ENCODE measurements at regions not wholly inside any gene's neighbourhood (a gene's known extent, or its start where the extent isn't known, plus 50 kb on each side); places are given as distances from the start of the nearest gene placed in this dataset.

DNA sequence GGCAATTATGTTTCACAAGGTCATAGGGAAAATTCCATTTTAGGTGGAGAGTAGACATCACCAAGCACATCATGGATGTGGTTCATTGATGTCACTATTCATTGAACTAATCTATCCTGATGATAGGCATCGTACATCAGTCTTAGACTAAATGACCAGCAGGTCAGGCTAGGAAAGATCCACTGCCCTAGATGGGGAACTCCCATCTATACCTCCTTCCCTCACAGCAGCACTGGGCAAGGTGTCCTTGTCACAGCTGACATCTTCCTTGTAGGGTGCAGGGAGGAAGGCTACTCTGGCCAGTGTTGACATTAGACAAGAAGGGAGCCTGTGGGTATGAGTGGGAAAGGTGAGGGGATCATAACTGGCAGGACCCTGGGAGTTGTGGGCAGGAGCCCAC is 63.8 kb upstream of the CAPRIN2 start:
- CTCF ChIA-PET, result no interaction called here
- POLR2A ChIA-PET, result no interaction called here
- TF ChIP-seq, protein P1, sequence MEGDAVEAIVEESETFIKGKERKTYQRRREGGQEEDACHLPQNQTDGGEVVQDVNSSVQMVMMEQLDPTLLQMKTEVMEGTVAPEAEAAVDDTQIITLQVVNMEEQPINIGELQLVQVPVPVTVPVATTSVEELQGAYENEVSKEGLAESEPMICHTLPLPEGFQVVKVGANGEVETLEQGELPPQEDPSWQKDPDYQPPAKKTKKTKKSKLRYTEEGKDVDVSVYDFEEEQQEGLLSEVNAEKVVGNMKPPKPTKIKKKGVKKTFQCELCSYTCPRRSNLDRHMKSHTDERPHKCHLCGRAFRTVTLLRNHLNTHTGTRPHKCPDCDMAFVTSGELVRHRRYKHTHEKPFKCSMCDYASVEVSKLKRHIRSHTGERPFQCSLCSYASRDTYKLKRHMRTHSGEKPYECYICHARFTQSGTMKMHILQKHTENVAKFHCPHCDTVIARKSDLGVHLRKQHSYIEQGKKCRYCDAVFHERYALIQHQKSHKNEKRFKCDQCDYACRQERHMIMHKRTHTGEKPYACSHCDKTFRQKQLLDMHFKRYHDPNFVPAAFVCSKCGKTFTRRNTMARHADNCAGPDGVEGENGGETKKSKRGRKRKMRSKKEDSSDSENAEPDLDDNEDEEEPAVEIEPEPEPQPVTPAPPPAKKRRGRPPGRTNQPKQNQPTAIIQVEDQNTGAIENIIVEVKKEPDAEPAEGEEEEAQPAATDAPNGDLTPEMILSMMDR (IDR thresholded peaks at IDR 0.05; ENCODE audit: control extremely low read depth, extremely low read depth, low read depth, missing control alignments), result no peak
- no peak for DNase-seq (ENCODE audit: extremely low spot score)

DNA sequence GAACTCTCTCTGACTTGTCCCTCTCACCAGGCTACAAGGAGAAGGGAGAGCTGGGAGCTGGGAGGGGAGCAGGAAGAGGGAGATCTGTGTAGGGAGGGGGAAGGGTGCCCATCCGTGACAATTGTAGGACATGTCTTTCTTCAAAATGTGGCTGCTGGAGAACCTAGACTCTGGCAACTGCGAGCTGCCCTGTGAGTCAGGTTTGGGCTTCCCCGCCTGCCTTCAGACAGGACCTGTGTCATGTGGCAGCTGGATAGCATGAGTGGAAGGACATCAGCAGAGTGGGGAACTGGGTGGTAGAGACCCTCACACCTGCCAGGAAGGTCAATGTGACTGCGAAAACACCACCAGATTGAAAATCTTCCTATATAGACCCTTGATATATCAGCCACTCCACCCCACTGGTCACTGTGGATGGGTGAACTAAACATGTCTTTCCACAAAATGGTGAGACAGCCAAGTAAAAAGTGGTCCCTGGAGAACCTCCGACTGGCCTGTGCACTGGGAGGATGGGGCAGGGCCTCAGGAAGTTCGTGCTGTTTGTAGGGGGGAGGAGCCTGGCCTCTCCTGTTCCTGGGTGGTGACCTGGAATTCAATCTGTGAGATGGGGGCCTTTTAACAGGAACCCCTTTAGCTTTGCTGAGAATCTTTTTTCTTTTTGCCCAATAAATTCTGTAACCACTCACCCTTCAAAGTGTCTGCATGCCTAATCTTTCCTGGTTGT is 62.2 kb upstream of the CAPRIN2 start:
- DNase-seq (ENCODE audit: extremely low spot score), result no peak
- TF ChIP-seq, protein P1 (IDR thresholded peaks at IDR 0.05; ENCODE audit: control extremely low read depth, extremely low read depth, low read depth, missing control alignments), result no peak
- POLR2A ChIA-PET, result no interaction called here
- CTCF ChIA-PET, result interaction anchor here (0.9 to 1.0 kb wide), 2 partner anchors 10 to 1297 kb away, joined by 3 to 4 read pairs; no protein-coding TSS in a partner anchor

DNA sequence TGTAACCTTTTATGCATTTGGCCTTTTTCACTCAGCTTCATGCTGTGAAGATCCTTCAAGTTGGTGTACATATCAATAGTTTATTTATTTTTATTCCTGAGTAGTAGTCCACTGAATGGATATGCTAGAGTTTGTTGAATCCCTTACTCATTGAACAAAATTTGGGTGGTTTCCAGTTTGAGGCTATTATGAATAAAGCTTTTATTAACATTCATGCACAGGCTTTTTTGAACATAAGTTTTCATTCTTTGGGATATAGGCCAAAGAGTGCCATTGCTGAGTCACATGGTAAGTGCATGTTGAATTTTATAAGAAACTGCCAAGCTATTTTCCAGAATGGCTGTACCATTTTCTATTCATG is 59.5 kb upstream of the CAPRIN2 start:
- ChIA-PET CTCF (interaction anchor here (0.9 to 1.2 kb wide), 3 partner anchors 16 to 1307 kb away, joined by 3 read pairs; no protein-coding TSS in a partner anchor), POLR2A (no interaction called here)
- TF ChIP-seq, protein P1 (IDR thresholded peaks at IDR 0.05; ENCODE audit: control extremely low read depth, extremely low read depth, low read depth, missing control alignments), result no peak
- no peak for DNase-seq (ENCODE audit: extremely low spot score)

DNA sequence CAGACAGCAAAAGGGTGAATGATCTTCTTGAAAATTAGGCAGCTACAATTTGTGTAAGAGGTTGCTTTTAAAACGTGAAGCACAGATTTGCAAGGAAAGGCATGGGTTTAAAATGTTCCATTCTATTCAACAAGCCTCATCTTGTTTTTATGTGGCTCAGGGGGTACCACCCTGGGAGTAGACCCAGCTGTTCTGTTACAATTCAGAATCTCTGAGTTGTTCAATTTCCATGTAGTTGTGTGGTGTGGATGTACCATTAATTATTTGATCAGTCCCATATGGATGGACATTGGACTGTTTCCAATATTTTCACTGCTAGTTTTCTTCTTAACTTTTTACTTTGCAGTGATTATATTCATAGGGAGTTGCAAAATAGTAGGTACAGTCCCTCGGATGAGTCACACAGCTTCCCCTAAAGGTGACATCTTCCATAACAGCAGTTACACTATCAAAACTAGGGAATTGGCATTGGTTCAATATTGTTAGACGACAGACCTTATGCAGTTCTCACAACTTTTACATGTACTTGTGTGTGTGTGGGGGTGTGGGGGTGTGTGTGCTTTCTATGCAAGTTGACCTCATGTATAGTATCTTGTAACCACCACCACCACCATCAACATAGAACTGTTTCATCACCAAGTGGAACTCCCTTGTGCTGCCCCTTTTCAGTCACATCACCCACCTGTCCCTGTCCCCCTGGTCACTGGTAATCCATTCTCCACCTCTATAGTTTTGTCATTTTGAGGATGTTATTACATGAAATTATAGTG is 59.0 kb upstream of the CAPRIN2 start:
- CTCF ChIA-PET, result interaction anchor here (0.9 to 1.2 kb wide), 2 partner anchors 16 to 1293 kb away, joined by 3 read pairs; no protein-coding TSS in a partner anchor
- POLR2A ChIA-PET, result no interaction called here
- DNase-seq (ENCODE audit: extremely low spot score), result no peak

DNA sequence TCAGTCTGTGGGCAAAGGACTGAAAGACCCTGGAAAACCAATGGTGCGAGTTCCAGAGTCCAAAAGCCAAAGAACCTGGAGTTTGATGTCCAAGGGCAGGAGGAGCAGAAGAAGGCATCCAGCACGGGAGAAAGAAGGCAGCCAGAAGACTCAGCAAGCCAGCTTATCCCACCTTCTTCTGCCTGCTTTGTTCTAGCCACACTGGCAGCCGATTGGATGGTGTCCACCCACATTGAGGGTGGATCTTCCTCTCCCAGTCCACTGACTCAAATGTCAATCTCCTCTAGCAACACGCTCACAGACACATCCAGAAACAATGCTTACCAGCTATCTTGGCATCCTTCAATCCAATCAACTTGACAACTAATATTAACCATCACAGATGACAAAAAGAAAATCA is 57.2 kb upstream of the CAPRIN2 start:
- ChIA-PET POLR2A (no interaction called here), CTCF (no interaction called here)
- DNase-seq (ENCODE audit: extremely low spot score), result no peak
- TF ChIP-seq, protein P1 (IDR thresholded peaks at IDR 0.05; ENCODE audit: control extremely low read depth, extremely low read depth, low read depth, missing control alignments), result no peak

More for the DNA sequence above, 59.0 kb upstream of the CAPRIN2 start:
- TF ChIP-seq, protein P1 (IDR thresholded peaks at IDR 0.05; ENCODE audit: control extremely low read depth, extremely low read depth, low read depth, missing control alignments), result no peak

DNA sequence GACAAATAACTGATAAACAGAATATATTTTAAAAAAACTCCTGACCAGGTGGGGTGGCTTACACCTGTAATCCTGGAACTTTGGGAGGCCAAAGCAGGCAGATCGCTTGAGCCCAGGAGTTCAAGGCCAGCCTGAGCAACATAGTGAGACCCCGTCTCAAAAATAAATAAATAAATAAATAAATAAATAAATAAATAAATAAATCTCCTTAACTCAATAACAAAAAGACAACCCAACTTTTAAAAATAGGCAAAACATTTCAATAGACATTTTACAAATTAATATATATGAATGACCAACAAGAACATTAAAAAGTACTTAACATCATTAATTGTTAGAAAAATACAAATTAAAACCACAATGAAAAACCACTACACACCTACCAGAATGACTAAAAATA is 56.2 kb upstream of the CAPRIN2 start:
- POLR2A ChIA-PET, result no interaction called here
- CTCF ChIA-PET, result no interaction called here

More for the DNA sequence above, 56.2 kb upstream of the CAPRIN2 start:
- DNase-seq (ENCODE audit: extremely low spot score), result no peak
- TF ChIP-seq, protein P1 (IDR thresholded peaks at IDR 0.05; ENCODE audit: control extremely low read depth, extremely low read depth, low read depth, missing control alignments), result no peak

All from GM10248 (cell line).